SK-N-MC (cell line): ENCODE measurements at regions not wholly inside any gene's neighbourhood (a gene's known extent, or its start where the extent isn't known, plus 50 kb on each side); places are given as distances from the start of the nearest gene placed in this dataset.
"Not testable (repeated sequence)": the region's sequence is repeated elsewhere in the genome, so short reads cannot be mapped to it uniquely, and the experiment has no call there.

Experiments used
- DNase-seq: peaks from one replicate; pipeline ENCODE4 v3.0.0-alpha.2; 2011; ENCODE audit warnings: low read depth, low spot score
- H3K27ac ChIP-seq: fragments of 200-600 bp; sonication (generic); 2 replicates; pipeline ENCODE4 v1.5.1; 2016; ENCODE audit warnings: mixed run types
- H3K36me3 ChIP-seq: fragments of 200-600 bp; sonication (generic); 2 replicates; pipeline ENCODE4 v1.6.1; 2017; ENCODE audit warnings: antibody characterized with exemption, low read length, mixed read lengths; ENCODE audit not compliant: insufficient read depth
- H3K4me3 ChIP-seq: fragments of 200-600 bp; sonication (generic); 2 replicates; pipeline ENCODE4 v1.5.1; 2016
- H3K9ac ChIP-seq: fragments of 200-600 bp; sonication (generic); 2 replicates; pipeline ENCODE4 v1.8.0; 2017; ENCODE audit warnings: mixed run types, mixed read lengths; ENCODE audit not compliant: insufficient read length
- H3K9me3 ChIP-seq: fragments of 200-600 bp; sonication (generic); 2 replicates; pipeline ENCODE4 v1.6.1; 2017; ENCODE audit warnings: low read depth, mild to moderate bottlenecking, antibody characterized with exemption, low read length, moderate library complexity, mixed read lengths
- EZH2 ChIP-seq: fragments of 200-600 bp; sonication (generic); IDR thresholded peaks from one replicate; pipeline ENCODE4 v1.6.1; 2017; ENCODE audit warnings: antibody characterized with exemption
- FOXP2 ChIP-seq: optimal IDR thresholded peaks from 2 replicates; pipeline ENCODE3; 2011; ENCODE audit warnings: mild to moderate bottlenecking, moderate library complexity; ENCODE audit not compliant: insufficient read depth; ENCODE audit errors: extremely low read length, control extremely low read depth
- POLR2AphosphoS5 ChIP-seq: IDR thresholded peaks from 2 replicates; pipeline ENCODE4 v1.6.1; 2012; ENCODE audit warnings: mild to moderate bottlenecking, low read depth, low read length, borderline replicate concordance

DNA sequence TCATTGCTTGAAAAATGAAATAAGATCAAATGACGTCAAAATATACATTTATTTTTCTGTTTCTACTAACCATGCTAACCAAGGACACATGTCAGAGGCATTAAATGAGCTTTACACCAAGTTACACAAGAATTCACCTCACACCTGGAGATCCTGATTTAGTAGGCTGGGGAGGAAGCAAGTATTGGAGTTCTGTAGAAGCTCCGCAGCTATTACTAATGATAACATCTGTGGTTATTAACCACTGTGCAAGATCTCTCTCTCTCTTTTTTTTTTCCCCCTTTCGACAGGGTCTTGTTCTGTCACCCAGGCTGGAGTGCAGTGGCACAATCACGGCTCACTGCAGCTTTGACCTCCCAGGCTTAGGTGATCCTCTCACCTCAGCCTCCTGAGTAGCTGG is 104.0 kb downstream of the ZNF22 start:
- H3K9ac ChIP-seq = no peak overlapping the region
- H3K4me3 ChIP-seq = no peak overlapping the region
- H3K36me3 ChIP-seq = no peaks in the 10 kb centered on the region
- no peaks in the 10 kb centered on the region for H3K9me3 ChIP-seq
- H3K27ac ChIP-seq = no peak overlapping the region
- TF ChIP-seq EZH2 = no peak
- TF ChIP-seq POLR2AphosphoS5 = no peak
- TF ChIP-seq FOXP2 = no peak
- no peak for DNase-seq

DNA sequence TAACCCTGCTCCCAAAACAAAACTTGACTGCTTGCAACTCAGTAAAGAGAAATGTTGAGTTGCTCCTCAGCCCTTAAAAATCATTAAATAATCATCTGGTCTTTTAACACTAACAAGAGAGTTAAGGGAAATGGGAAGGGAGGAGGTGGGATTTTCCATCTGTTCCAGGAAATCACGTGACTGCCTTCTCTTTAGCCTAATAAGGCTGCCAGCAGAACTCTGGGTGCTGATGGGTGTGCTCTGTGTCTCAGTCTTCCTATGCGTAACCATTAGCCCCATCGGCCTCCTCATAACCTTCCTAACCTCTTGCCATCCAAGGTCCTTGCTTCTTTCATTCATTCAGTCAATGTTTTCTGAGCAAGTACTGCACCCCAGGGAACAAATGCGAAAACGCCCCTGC is 104.6 kb downstream of the ZNF22 start:
- not testable (repeated sequence) for H3K36me3 ChIP-seq, DNase-seq, H3K4me3 ChIP-seq, H3K9ac ChIP-seq, H3K9me3 ChIP-seq, H3K27ac ChIP-seq

DNA sequence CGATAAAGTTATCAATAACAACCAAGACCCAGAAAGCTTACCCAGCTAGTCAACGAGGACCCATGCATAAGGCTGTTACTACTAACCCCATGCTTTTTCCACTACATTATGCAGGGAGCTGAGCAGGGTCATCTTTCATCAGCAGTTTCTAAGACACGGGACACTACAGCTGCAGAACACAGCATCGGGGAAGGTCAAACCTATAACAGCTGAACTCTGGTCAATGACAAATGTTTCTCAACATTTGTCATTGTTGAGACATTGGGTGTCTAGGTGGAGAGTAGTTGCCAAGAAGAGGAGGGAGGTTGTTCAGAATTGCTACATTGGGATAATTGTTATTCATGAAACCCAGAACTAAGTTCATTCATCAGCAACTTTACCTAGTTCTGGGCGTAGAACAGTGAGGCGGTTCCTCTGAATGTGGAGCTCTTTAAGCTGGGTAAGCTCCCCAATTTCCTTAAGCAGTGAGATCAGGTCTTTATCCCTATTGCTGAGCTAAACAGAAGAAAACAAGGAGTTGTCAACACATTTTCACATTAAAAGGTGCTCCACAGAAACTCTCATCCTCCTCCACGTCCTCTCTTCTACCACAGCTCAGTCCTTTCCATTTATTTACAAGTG is 105.6 kb downstream of the ZNF22 start:
- no peak overlapping the region for H3K4me3 ChIP-seq
- no peaks in the 10 kb centered on the region for H3K36me3 ChIP-seq
- H3K9me3 ChIP-seq = no peaks in the 10 kb centered on the region
- no peak overlapping the region for H3K27ac ChIP-seq
- TF ChIP-seq FOXP2 (no peak), EZH2 (no peak), POLR2AphosphoS5 (no peak)
- DNase-seq = no peak
- no peak overlapping the region for H3K9ac ChIP-seq

DNA sequence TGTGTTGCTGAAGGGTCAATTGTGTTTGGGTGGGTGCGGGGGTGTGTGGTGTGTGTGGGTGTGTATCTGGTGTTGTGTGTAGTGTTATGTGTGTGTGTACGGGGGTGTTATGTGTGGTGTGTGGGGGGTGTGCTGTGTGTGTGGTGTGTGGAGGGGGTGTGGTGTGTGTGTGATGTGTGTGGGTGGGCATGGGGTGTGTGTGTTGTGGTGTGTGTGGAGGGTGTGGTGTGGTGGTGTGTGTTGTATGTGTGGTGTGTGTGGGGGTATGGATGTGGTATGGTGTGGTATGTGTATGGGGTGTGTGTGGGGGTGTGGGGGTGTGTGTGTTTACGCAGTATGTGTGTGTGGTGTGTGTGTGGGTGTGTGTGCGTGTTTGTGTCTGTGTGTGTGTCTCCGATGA is 110.8 kb downstream of the ZNF22 start:
- no peaks in the 10 kb centered on the region for H3K9me3 ChIP-seq
- no peak for TF ChIP-seq FOXP2
- TF ChIP-seq POLR2AphosphoS5 = no peak
- no peaks in the 10 kb centered on the region for H3K36me3 ChIP-seq
- H3K27ac ChIP-seq = no peak overlapping the region
- no peak for DNase-seq
- H3K4me3 ChIP-seq = no peak overlapping the region
- no peak overlapping the region for H3K9ac ChIP-seq

DNA sequence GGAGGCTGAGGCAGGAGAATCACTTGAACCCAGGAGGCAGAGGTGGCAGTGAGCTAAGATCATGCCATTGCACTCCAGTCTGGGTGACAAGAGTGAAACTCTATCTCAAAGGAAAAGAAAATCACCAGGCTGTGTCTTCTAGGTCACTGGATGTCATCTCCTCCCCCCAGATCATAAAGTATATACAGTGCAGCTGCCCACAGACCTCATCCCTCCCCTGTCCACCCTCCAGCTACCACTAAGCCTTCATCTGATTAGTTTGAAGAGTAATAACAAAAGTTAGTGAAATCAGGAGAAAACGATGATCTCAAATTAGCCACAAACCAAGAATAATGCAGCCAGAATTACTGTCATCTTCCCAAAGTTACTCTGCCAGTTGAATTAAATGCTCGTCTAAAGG is 117.2 kb downstream of the ZNF22 start:
- H3K4me3 ChIP-seq, H3K9me3 ChIP-seq, H3K9ac ChIP-seq, DNase-seq, H3K36me3 ChIP-seq, H3K27ac ChIP-seq: not testable (repeated sequence)

DNA sequence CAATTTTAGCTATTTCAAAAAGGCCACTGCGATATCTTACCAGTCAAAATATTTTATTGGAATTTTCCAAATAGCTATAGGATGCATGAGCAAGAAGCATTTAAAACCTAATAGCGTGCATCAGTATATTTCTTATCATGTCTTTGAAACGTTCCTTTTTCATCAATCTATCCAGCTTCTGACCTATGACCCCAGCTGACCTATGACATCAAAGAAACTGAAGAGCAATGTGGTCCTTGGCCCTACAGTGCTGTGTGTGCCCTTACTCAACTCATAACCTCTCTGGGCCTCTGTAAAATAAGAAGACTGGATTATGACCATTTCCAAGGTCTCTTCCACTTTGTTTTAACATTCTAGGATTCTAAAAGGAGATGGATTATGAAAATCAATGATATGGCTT is 118.2 kb downstream of the ZNF22 start:
- Histone ChIP-seq H3K36me3 (no peaks in the 10 kb centered on the region), H3K9me3 (no peaks in the 10 kb centered on the region), H3K4me3 (no peak overlapping the region), H3K27ac (no peak overlapping the region), H3K9ac (no peak overlapping the region)
- TF ChIP-seq EZH2 (no peak), FOXP2 (no peak), POLR2AphosphoS5 (no peak)
- no peak for DNase-seq

DNA sequence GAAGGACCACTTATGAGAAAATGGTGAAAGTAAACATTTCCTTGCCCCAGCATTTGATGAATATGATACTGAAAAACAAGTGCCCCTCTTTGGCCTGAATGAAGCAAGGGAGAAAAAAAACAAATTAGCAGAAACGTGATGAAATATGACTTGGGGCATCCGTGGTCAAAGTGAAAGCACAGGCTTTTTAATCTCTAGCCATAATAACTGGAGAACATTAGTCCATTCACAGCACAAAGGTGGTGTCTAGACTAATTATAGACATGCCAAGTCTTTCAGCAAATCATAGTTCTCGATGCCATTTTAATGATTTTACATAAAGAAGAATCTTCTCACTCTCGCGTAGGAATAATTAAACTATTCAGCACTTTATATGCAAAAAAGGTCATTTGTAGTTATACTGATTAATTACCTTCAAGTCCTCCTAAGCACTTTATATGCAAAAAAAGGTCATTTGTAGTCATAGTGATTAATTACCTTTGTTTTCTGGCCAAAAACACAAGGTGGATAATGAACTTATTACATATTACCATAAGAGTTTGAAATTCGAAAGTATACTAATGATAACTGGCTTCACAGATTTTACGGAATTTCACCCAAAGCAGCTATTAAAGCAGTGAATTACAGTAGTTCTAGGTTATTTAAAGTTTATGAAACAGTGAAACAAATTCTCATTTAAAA is 121.6 kb downstream of the ZNF22 start:
- not testable (repeated sequence) for H3K9ac ChIP-seq, H3K4me3 ChIP-seq, DNase-seq, H3K27ac ChIP-seq, H3K9me3 ChIP-seq, H3K36me3 ChIP-seq

DNA sequence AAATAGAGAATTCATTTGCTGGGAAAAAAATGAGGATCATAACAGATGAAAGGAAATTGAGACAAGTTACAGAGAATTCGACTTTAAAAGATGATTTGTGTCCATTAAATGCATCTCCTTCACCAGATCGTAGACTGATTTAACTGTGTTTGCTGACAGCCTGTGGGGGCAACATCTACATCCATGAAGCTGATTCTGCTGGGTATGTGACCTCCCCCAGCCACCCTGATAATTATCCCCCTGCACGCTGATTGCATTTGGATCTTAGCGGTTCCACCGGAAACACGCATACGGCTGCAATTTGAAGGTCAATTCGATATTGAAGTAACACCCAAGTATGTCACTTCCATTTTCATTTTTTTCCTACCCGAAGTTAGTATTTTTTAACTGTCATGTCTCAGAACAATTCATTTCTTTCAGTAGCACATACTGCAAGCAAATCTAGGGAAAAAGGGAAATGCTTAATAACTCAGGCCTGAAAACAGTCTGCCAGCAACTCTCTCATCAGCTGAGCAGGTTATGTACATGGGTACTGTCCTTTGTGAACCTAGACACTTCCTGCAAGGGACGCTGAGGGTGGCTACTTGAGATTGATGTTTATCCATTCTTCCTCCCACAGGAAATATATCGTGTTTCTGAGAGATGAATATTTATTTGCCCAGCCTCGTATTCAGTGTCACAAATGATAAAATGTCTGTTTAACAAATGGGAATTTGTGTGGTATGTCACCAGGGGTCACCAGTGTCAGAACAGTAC is 134.9 kb downstream of the ZNF22 start:
- H3K4me3 ChIP-seq = peak overlapping the region; percentile 36
- H3K36me3 ChIP-seq = no peaks in the 10 kb centered on the region
- no peak overlapping the region for H3K9ac ChIP-seq
- TF ChIP-seq EZH2 (no peak), FOXP2 (no peak), POLR2AphosphoS5 (no peak)
- no peaks in the 10 kb centered on the region for H3K9me3 ChIP-seq
- DNase-seq = no peak
- H3K27ac ChIP-seq = peak overlapping the region; percentile 46; the same call in 1 of the 2 replicates

DNA sequence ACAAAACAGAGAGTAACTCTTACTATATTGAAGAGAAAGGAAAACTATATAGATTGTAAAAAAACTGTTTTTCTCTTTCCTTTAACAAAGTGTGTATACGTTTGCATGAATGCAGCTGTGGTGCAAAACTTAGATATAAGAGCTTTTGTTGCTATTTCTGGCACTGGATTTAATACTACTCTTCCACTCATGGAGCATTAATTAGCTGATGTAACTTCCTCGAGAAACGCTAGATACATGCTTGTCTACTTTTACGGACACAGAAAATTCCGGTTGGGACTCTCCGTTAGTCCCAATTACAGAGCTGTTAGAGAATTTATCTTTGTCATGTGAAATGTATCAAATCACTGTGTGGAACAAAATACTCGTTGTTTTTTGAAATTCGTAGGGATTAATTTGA is 135.5 kb downstream of the ZNF22 start:
- H3K9ac ChIP-seq = no peak overlapping the region
- H3K36me3 ChIP-seq = no peaks in the 10 kb centered on the region
- H3K4me3 ChIP-seq = peak overlapping the region; percentile 36
- no peaks in the 10 kb centered on the region for H3K9me3 ChIP-seq
- peak overlapping the region; percentile 46; the same call in 1 of the 2 replicates for H3K27ac ChIP-seq
- no peak for DNase-seq
- no peak for TF ChIP-seq EZH2
- no peak for TF ChIP-seq FOXP2
- no peak for TF ChIP-seq POLR2AphosphoS5
